ENCODE measurements at regions not wholly inside any gene's neighbourhood (a gene's known extent, or its start where the extent isn't known, plus 50 kb on each side); places are given as distances from the start of the nearest gene placed in this dataset.
"Not testable (repeated sequence)": the region's sequence is repeated elsewhere in the genome, so short reads cannot be mapped to it uniquely, and the experiment has no call there.

DNA sequence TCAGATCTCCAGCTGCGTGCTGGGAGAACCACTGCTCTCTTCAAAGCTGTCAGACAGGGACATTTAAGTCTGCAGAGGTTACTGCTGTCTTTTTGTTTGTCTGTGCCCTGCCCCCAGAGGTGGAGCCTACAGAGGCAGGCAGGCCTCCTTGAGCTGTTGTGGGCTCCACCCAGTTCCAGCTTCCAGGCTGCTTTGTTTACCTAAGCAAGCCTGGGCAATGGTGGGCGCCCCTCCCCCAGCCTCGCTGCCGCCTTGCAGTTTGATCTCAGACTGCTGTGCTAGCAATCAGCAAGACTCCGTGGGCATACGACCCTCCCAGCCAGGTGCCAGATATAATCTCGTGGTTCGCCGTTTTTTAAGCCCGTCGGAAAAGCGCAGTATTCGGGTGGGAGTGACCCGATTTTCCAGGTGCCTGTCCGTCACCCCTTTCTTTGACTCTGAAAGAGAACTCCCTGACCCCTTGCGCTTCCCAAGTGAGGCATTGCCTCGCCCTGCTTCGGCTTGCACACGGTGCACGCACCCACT, 288.2 kb downstream of the RASEF start:
- H3K27ac Mint-ChIP-seq; H3K9me3 Mint-ChIP-seq; H3K4me1 Mint-ChIP-seq (ENCODE audit: low read depth); H3K27me3 Mint-ChIP-seq; H3K36me3 Mint-ChIP-seq (ENCODE audit: low read depth); H3K4me3 Mint-ChIP-seq: not testable (repeated sequence)

DNA sequence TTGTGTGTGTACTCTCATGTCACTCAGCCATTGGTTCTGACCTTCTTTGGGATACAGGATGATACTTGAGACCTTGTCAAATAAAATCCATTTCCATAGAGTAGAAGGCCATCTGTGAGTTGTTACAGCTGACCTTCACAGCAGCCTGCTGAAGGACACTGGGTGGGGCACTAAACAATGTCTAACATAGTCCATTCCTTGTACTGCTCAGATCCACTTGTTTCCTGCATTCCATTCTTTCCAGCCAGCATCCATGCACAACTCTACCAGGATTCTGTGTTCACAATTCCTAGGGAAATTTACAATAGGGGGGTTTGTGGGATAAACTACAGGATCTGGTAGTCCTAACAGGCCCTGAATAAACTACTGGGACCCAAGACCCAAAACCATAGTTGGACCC, 286.4 kb downstream of the RASEF start:
- Mint-ChIP-seq H3K9me3 (no peaks in the 10 kb centered on the region), H3K4me3 (no peak overlapping the region), H3K27ac (no peak overlapping the region), H3K27me3 (no peaks in the 10 kb centered on the region), H3K4me1 (ENCODE audit: low read depth) (no peaks in the 10 kb centered on the region), H3K36me3 (ENCODE audit: low read depth) (no peaks in the 10 kb centered on the region)

DNA sequence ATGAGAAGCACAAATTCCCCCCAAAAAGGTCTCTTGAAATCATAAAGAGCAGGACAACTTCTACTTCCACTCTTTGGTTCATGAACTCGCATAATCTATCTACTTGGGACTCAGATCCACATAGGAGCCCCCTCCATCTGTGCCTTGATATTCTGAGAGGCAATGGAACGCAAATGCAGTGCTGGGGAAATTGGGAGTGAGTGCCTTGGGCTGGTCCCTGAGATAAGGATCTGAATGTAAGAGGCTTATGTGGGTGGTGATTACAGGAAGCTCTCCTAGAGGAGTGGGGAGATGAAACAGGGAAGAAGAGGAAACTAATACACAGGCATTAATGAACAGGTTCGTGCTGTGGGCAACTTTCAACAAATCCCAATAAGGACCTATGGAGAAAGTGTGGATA, 285.6 kb downstream of the RASEF start:
- Mint-ChIP-seq H3K27ac (no peak overlapping the region), H3K4me3 (no peak overlapping the region), H3K36me3 (ENCODE audit: low read depth) (no peaks in the 10 kb centered on the region), H3K4me1 (ENCODE audit: low read depth) (no peaks in the 10 kb centered on the region), H3K27me3 (no peaks in the 10 kb centered on the region), H3K9me3 (peaks cover 4% of the 10 kb centered on the region)

DNA sequence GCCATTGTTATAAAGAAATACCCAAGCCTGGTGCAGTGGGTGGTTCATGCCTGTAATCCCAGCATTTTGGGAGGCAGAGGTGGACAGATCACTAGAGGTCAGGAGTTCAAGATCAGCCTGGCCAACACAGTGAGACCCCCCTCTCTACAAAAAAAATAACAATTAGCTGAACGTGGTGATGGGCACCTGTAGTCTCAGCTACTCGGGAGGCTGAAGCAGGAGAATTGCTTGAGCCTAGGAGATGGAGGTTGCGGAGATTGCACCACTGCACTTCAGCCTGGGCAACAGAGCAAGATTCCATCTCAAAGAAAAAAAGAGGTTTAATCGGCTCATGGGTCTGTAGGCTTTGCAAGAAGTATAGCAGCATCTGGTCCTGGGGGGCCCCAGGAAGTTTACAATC, 284.0 kb downstream of the RASEF start:
- not testable (repeated sequence) for H3K36me3 Mint-ChIP-seq (ENCODE audit: low read depth); H3K27me3 Mint-ChIP-seq; H3K27ac Mint-ChIP-seq; H3K9me3 Mint-ChIP-seq; H3K4me3 Mint-ChIP-seq; H3K4me1 Mint-ChIP-seq (ENCODE audit: low read depth)

DNA sequence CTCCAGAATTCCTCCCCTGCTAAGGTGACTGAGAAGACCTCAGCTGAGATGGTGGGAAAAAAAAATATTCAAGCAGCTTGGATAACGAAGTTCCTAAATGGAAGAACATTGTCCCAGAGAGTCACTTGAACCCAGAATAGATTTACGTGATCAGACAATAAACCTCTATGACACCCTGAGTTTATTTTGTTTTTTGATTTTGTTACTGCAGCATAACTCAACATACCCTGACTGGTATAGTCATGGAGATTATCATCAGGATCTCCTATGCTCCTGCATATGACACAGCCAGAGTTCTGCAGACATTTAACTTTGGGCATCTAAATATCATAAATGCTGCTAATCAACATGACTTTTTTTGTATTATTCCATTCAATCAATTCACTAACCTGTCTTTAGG, 282.9 kb downstream of the RASEF start:
- Mint-ChIP-seq H3K27ac (no peak overlapping the region), H3K9me3 (peaks cover 10% of the 10 kb centered on the region), H3K4me1 (ENCODE audit: low read depth) (no peaks in the 10 kb centered on the region), H3K36me3 (ENCODE audit: low read depth) (no peaks in the 10 kb centered on the region), H3K27me3 (no peaks in the 10 kb centered on the region), H3K4me3 (no peak overlapping the region)

DNA sequence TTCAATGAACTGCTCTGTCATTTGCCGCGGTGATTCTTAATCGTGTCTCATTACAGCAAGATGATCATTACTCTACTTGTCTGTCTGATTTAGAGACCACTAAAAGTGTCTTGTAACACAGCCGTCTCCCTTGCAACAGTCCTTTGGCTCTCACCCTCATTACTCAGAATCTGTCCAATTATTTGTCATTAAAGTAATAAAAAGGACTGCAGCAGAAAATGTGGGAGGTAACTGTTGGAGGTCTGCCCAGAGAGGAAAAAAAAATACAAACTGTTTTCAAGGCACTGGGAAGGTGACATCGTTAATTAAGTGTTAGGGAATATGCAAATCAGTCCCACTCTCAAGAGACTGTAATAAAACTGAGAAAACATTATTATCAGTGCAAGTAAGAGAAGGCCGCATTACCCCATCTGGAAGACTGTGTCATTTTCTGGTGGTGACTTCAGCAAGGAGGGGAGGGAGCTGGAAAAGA, 281.0 kb downstream of the RASEF start:
- no peaks in the 10 kb centered on the region for H3K27me3 Mint-ChIP-seq
- H3K27ac Mint-ChIP-seq: no peak overlapping the region
- peaks cover 10% of the 10 kb centered on the region for H3K9me3 Mint-ChIP-seq
- H3K4me1 Mint-ChIP-seq (ENCODE audit: low read depth): no peaks in the 10 kb centered on the region
- H3K4me3 Mint-ChIP-seq: no peak overlapping the region
- H3K36me3 Mint-ChIP-seq (ENCODE audit: low read depth): no peaks in the 10 kb centered on the region

DNA sequence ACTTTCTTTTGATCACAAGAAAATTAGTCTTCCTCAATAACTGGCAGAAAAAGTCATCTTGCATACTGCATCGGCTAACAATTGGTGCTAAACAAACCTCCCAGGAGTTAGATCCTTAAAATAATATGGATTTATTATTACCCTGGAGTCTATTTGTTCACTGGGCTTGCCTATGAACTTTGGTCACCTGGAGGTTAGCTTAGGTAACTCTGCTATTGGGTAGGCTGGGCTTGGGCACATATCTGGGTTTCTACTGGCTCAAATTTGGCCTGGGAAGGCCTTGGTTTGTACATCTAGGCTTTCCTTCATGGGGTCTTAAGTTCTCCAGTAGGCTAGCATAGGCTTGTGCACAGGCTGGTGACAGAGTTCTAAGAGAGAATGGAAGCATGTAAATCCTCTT, 279.9 kb downstream of the RASEF start:
- Mint-ChIP-seq H3K36me3 (ENCODE audit: low read depth) (no peaks in the 10 kb centered on the region), H3K27me3 (no peaks in the 10 kb centered on the region), H3K27ac (no peak overlapping the region), H3K4me1 (ENCODE audit: low read depth) (no peaks in the 10 kb centered on the region), H3K9me3 (peaks cover 10% of the 10 kb centered on the region), H3K4me3 (no peak overlapping the region)

DNA sequence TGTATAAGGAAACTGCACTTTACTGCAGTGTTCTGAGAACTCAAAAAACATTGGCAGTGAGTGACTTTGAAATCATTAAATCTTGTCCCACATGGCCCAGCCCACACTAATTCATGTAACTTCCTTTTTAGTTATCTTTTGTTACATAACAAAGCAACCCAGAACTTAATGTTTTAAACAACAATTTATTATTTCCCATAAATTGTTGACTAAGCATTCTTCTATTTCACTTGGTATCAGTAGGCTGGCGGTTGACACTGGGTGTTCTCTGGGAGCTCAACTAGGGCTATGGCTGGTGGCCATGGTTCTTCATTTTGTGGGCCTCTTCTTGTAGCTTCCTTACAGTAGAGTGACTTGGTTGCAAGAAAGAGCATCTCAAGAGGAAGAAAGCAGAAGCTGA, 278.4 kb downstream of the RASEF start:
- H3K4me3 Mint-ChIP-seq: no peak overlapping the region
- no peak overlapping the region for H3K27ac Mint-ChIP-seq
- peaks cover 10% of the 10 kb centered on the region for H3K9me3 Mint-ChIP-seq
- no peaks in the 10 kb centered on the region for H3K4me1 Mint-ChIP-seq (ENCODE audit: low read depth)
- H3K27me3 Mint-ChIP-seq: no peaks in the 10 kb centered on the region
- no peaks in the 10 kb centered on the region for H3K36me3 Mint-ChIP-seq (ENCODE audit: low read depth)

DNA sequence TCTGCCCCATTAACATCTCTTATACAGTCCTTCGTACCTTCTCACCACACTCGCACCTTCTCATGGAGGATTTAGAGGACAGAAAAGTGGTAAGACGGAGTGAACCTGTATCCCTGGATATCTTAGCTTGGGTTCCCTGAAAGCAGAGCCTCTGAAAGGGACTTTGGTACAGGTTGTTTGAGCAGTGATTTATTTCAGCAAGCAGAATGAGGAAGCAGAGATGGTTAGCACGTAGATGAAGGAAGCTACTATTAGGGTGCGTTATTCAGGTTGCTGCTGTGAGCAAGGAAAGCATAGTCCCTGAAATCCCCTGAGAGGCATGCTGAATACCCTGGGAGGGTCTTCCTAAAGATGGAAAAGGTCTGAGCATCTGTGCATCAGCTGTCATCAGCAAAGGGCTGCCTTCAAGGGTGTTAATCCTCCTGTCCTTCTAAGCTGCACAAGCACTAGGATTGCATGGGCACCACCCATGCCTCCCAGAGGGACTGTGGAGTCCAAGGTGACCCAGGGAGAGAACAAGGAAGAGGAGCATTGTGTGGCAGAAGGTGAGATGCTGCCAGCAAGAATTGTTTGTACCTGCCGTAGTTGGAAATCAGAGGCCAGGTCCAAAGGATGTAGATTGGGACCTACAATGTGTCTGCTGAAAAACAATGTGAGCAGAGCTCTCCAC, 273.7 kb downstream of the RASEF start:
- H3K36me3 Mint-ChIP-seq (ENCODE audit: low read depth): no peaks in the 10 kb centered on the region
- peaks cover 3% of the 10 kb centered on the region for H3K9me3 Mint-ChIP-seq
- H3K27me3 Mint-ChIP-seq: no peaks in the 10 kb centered on the region
- no peaks in the 10 kb centered on the region for H3K4me1 Mint-ChIP-seq (ENCODE audit: low read depth)
- no peak overlapping the region for H3K4me3 Mint-ChIP-seq
- no peak overlapping the region for H3K27ac Mint-ChIP-seq

DNA sequence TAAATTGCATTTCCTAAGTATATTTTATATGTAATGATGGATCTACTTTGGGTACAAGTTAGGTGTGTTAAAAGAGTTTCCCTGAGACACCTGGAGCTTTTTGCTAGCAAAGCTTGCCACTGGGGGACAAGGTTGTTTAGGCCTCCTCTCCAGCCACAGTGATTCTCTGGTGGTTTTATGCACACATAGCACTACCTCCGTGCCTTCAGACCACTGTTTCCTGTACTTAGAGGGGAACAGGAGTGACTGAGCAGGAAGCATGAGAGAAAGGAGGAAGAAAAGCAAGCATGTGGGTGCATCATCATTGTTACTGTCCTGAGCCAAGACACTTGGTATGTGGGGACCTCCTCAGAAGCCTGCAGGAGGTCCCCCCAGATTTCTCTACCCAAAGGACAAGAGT, 272.1 kb downstream of the RASEF start:
- Mint-ChIP-seq H3K4me1 (ENCODE audit: low read depth) (no peaks in the 10 kb centered on the region), H3K27me3 (no peaks in the 10 kb centered on the region), H3K27ac (no peak overlapping the region), H3K36me3 (ENCODE audit: low read depth) (no peaks in the 10 kb centered on the region), H3K4me3 (no peak overlapping the region), H3K9me3 (no peaks in the 10 kb centered on the region)

DNA sequence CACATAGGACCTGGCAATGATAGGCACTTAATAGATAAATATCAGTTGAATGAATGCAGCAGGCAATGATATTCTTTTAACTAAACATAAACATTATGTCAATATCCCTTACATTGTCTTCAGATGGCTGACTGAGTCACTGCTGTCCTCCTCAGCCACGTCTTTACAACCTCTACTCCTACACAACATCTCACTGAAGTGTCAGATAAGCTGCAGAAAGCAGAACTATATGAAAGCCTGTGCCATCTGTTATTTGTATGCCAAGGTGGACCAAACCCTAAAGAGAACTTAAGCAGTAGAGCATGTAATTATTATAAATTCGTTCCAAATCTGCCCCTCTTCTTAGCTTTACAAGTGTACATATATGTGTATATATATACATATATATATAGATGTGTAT, 271.2 kb downstream of the RASEF start:
- H3K4me3 Mint-ChIP-seq: no peak overlapping the region
- H3K27me3 Mint-ChIP-seq: no peaks in the 10 kb centered on the region
- no peak overlapping the region for H3K27ac Mint-ChIP-seq
- H3K36me3 Mint-ChIP-seq (ENCODE audit: low read depth): no peaks in the 10 kb centered on the region
- no peaks in the 10 kb centered on the region for H3K4me1 Mint-ChIP-seq (ENCODE audit: low read depth)
- H3K9me3 Mint-ChIP-seq: no peaks in the 10 kb centered on the region

DNA sequence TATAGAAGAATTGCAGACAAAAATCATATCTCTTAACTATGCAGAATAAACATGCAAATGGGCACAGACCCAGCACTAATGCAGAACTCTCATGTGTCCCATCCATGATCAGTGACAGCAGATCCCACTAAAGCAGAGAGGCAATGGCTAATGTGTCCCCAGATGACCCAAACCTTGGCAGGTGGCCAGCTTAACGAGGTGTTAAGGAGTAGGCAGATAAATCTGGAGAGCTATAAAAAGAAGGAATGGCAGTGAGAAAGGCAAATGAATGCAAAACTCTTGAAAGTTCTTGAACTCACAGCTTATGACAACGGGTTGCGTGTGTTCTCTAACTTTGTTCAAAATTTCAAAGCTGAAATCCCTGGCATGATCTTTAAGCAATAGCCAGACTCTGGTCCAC, 265.4 kb downstream of the RASEF start:
- no peaks in the 10 kb centered on the region for H3K27me3 Mint-ChIP-seq
- H3K4me1 Mint-ChIP-seq (ENCODE audit: low read depth): no peaks in the 10 kb centered on the region
- H3K4me3 Mint-ChIP-seq: no peak overlapping the region
- H3K36me3 Mint-ChIP-seq (ENCODE audit: low read depth): no peaks in the 10 kb centered on the region
- no peaks in the 10 kb centered on the region for H3K9me3 Mint-ChIP-seq
- H3K27ac Mint-ChIP-seq: no peak overlapping the region

DNA sequence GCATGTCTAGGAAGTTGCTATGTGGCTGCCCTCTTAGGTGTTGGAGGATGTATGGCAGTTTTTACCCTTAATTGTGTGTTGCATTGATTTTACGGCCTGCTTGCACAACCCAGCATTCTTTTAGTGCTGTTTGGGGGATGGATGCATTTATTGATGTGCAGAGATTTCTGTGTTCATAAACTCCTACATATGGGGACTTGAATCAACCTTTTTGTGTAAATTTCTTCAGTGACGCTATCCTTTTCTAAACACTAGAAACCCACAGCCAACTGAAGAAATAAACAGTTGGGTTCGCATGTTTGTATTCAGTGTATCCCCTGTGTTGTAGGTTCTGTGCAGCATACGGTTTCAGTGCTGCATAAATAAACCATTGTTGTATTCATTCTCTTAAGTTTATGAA, 263.7 kb downstream of the RASEF start:
- Mint-ChIP-seq H3K27me3 (no peaks in the 10 kb centered on the region), H3K4me1 (ENCODE audit: low read depth) (no peaks in the 10 kb centered on the region), H3K36me3 (ENCODE audit: low read depth) (no peaks in the 10 kb centered on the region), H3K9me3 (no peaks in the 10 kb centered on the region), H3K27ac (no peak overlapping the region), H3K4me3 (no peak overlapping the region)

DNA sequence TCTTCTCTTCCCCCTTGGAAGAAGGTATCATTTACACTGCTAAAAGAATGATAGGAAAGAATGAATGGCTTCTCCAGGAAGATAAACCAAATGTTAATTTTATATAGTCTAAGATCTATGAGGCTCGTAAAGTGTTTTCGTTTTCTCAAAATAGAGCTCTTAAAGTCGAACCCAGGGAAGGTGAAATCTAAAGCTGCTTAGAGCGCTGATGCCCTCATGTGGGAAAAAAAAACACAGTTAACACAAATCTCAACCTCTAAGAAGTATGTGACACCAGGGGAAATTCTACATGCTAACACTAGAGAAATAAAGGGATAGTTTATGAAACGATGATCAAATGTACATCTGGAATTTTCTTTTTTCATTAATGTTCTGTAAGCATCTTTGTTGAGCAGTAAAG, 257.9 kb downstream of the RASEF start:
- no peaks in the 10 kb centered on the region for H3K4me1 Mint-ChIP-seq (ENCODE audit: low read depth)
- H3K36me3 Mint-ChIP-seq (ENCODE audit: low read depth): no peaks in the 10 kb centered on the region
- no peaks in the 10 kb centered on the region for H3K9me3 Mint-ChIP-seq
- H3K27ac Mint-ChIP-seq: no peak overlapping the region
- H3K27me3 Mint-ChIP-seq: no peaks in the 10 kb centered on the region
- no peak overlapping the region for H3K4me3 Mint-ChIP-seq

DNA sequence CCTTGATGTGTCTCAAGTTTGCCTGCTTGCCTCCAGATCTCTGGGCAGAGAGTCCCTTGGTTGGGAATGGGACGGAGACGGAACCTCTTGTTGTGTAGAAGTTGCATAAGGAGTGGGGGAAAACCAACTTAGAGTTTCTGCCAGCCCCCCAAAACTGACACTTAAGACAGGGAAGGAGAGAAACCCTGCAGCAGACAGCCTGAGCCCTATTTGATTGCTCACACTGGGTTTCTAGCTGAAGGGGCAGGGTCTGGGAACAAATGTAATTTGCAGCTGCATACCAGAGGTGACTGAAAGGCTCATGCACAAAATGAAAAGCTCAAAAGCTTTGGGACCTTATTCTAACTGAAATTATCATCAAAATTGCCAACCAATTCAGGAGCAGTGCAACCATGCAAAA, 254.5 kb downstream of the RASEF start:
- Mint-ChIP-seq H3K4me1 (ENCODE audit: low read depth) (no peaks in the 10 kb centered on the region), H3K36me3 (ENCODE audit: low read depth) (no peaks in the 10 kb centered on the region), H3K4me3 (no peak overlapping the region), H3K27me3 (no peaks in the 10 kb centered on the region), H3K27ac (no peak overlapping the region), H3K9me3 (no peaks in the 10 kb centered on the region)

DNA sequence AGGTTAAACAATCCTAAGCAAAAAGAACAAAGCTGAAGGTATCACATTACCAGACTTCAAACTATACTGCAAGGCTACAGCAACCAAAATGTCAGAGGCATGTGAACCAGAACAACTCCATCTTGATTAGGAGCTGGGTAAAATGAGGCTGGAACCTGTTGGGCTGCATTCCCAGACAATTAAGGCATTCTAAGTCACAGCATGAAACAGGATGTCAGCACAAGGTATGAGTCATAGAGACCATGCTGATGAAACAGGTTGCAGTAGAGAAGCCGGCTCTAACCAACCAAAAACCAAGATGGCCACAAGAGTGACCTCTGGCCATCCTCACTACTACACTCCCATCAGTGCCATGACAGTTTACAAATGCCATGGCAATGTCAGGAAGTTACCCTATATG, 252.0 kb downstream of the RASEF start:
- no peaks in the 10 kb centered on the region for H3K9me3 Mint-ChIP-seq
- H3K4me3 Mint-ChIP-seq: no peak overlapping the region
- no peak overlapping the region for H3K27ac Mint-ChIP-seq
- H3K27me3 Mint-ChIP-seq: no peaks in the 10 kb centered on the region
- H3K36me3 Mint-ChIP-seq (ENCODE audit: low read depth): no peaks in the 10 kb centered on the region
- H3K4me1 Mint-ChIP-seq (ENCODE audit: low read depth): no peaks in the 10 kb centered on the region
